GM12864 (cell line): ENCODE measurements at regions not wholly inside any gene's neighbourhood (a gene's known extent, or its start where the extent isn't known, plus 50 kb on each side); places are given as distances from the start of the nearest gene placed in this dataset.

Experiments used
- DNase-seq: peaks from one replicate; pipeline ENCODE4 v3.0.0-alpha.2; 2011; ENCODE audit warnings: low read depth
- H3K4me3 ChIP-seq: 2 replicates; pipeline ENCODE4 v1.5.1; 2011; ENCODE audit warnings: mild to moderate bottlenecking, low read depth, low read length, control low read depth
- CTCF ChIP-seq: IDR thresholded peaks from 2 replicates; pipeline ENCODE4 v1.5.1; 2011; ENCODE audit warnings: low read depth, mild to moderate bottlenecking, moderate library complexity, low read length, control low read depth, inconsistent platforms; ENCODE audit errors: missing control alignments

- no peak overlapping the region for H3K4me3 ChIP-seq
- TF ChIP-seq CTCF, result no peak
- no peak for DNase-seq
Measured at GRCh38 chr11:70621241-70621640, 222.9 kb downstream of the CTTN start.

- TF ChIP-seq CTCF, result no peak
- DNase-seq, result no peak
- H3K4me3 ChIP-seq, result no peak overlapping the region
Measured at GRCh38 chr11:70622091-70622490, 223.8 kb downstream of the CTTN start.

GRCh38 chr11:70623906-70624597 lies 225.7 kb downstream of the CTTN start:
- no peak for TF ChIP-seq CTCF
- H3K4me3 ChIP-seq, result no peak overlapping the region
- no peak for DNase-seq

- DNase-seq, result no peak
- H3K4me3 ChIP-seq, result no peak overlapping the region
- TF ChIP-seq CTCF, result no peak
Measured at GRCh38 chr11:70624598-70624993, 226.3 kb downstream of the CTTN start.

- H3K4me3 ChIP-seq, result no peak overlapping the region
- DNase-seq, result no peak
- no peak for TF ChIP-seq CTCF
Measured at GRCh38 chr11:70625051-70625450, 226.7 kb downstream of the CTTN start.

GRCh38 chr11:70625582-70626518 lies 227.5 kb downstream of the CTTN start:
- TF ChIP-seq CTCF, result no peak
- H3K4me3 ChIP-seq, result no peak overlapping the region
- no peak for DNase-seq
